GM23248 (cell line): ENCODE measurements at regions not wholly inside any gene's neighbourhood (a gene's known extent, or its start where the extent isn't known, plus 50 kb on each side); places are given as distances from the start of the nearest gene placed in this dataset.

Experiments
- DNase-seq: peaks from one replicate; pipeline ENCODE4 v3.0.0-alpha.2; 2015
- H2AFZ ChIP-seq: fragments of 200-600 bp; sonication (generic); 2 replicates; pipeline ENCODE4 v1.6.1; 2016; ENCODE audit warnings: antibody characterized with exemption
- H3F3A ChIP-seq: fragments of 200-600 bp; sonication (generic); 2 replicates; pipeline ENCODE4 v1.6.1; 2016; ENCODE audit warnings: mild to moderate bottlenecking, antibody characterized with exemption, mixed run types; ENCODE audit not compliant: insufficient read depth
- H3K27ac ChIP-seq: fragments of 200-600 bp; sonication (generic); 2 replicates; pipeline ENCODE4 v1.5.1; 2016; ENCODE audit warnings: mild to moderate bottlenecking
- H3K27me3 ChIP-seq: fragments of 200-600 bp; sonication (generic); replicated peaks from 2 replicates; pipeline ENCODE4 v1.6.1; 2016; ENCODE audit warnings: mild to moderate bottlenecking; ENCODE audit not compliant: insufficient read depth
- H3K36me3 ChIP-seq: fragments of 200-600 bp; sonication (generic); 2 replicates; pipeline ENCODE4 v1.6.1; 2016; ENCODE audit warnings: low read depth, mild to moderate bottlenecking
- H3K4me1 ChIP-seq: fragments of 200-600 bp; sonication (generic); 2 replicates; pipeline ENCODE4 v1.6.1; 2016; ENCODE audit warnings: mild to moderate bottlenecking; ENCODE audit not compliant: insufficient read depth
- H3K4me2 ChIP-seq: fragments of 200-600 bp; sonication (generic); one replicate; pipeline ENCODE4 v1.6.1; 2016; ENCODE audit warnings: mild to moderate bottlenecking; ENCODE audit not compliant: unreplicated experiment
- H3K4me3 ChIP-seq: fragments of 200-600 bp; sonication (generic); 2 replicates; pipeline ENCODE4 v1.5.1; 2016; ENCODE audit warnings: mild to moderate bottlenecking
- H3K79me2 ChIP-seq: fragments of 200-600 bp; sonication (generic); 2 replicates; pipeline ENCODE4 v1.6.1; 2016; ENCODE audit warnings: mild to moderate bottlenecking; ENCODE audit not compliant: insufficient read depth
- H3K9ac ChIP-seq: fragments of 200-600 bp; sonication (generic); 2 replicates; pipeline ENCODE4 v1.6.1; 2016; ENCODE audit warnings: mild to moderate bottlenecking
- H3K9me2 ChIP-seq: fragments of 200-600 bp; sonication (generic); 2 replicates; pipeline ENCODE4 v1.6.1; 2016; ENCODE audit warnings: mixed run types, mild to moderate bottlenecking, moderate library complexity; ENCODE audit not compliant: insufficient read depth
- H3K9me3 ChIP-seq: fragments of 200-600 bp; sonication (generic); one replicate; pipeline ENCODE4 v1.6.1; 2017; ENCODE audit warnings: low read depth
- H4K20me1 ChIP-seq: fragments of 200-600 bp; sonication (generic); 2 replicates; pipeline ENCODE4 v1.6.0; 2016; ENCODE audit not compliant: insufficient read depth
- EZH2 ChIP-seq: fragments of 200-600 bp; sonication (generic); IDR thresholded peaks from 2 replicates; pipeline ENCODE4 v1.6.1; 2018; ENCODE audit warnings: antibody characterized with exemption, mild to moderate bottlenecking; ENCODE audit not compliant: insufficient read depth, poor library complexity, severe bottlenecking
- EZH2phosphoT487 ChIP-seq: fragments of 200-600 bp; sonication (generic); IDR thresholded peaks from 2 replicates; pipeline ENCODE4 v1.6.1; 2018; ENCODE audit warnings: antibody characterized with exemption, moderate library complexity, mild to moderate bottlenecking, low read depth; ENCODE audit not compliant: insufficient read depth
- WGBS, 2 experiments: methylation state at CpG; one replicate each; pipeline ENCODE4 v1.1.6; 2015 to 2017; ENCODE audit warnings: low lambda C conversion rate in 2 of 2, low coverage in 1 of 2; ENCODE audit errors: missing lambda C conversion rate in 2 of 2; 5-methylcytosine and 5-hydroxymethylcytosine counted together
- in situ Hi-C: fragments of 300-500 bp; cut with MboI; formaldehyde crosslinking; loops from 2 replicates; pipeline ENCODE4 v1.15.0; 2020

- Histone ChIP-seq H3K4me1 (no peaks in the 10 kb centered on the region), H3K27ac (no peak overlapping the region), H3K36me3 (no peaks in the 10 kb centered on the region), H3K4me2 (no peak overlapping the region), H3K9ac (no peak overlapping the region), H3K9me2 (no peaks in the 10 kb centered on the region), H3K27me3 (no peaks in the 10 kb centered on the region), H3F3A (no peaks in the 10 kb centered on the region), H4K20me1 (no peaks in the 10 kb centered on the region), H3K9me3 (no peaks in the 10 kb centered on the region), H2AFZ (no peak overlapping the region), H3K4me3 (no peak overlapping the region), H3K79me2 (no peaks in the 10 kb centered on the region)
- no peak for TF ChIP-seq EZH2phosphoT487
- TF ChIP-seq EZH2, result no peak
- no peak for DNase-seq
- WGBS, 2 experiments, result 28 to 35% methylated on average over 8 to 12 of the region's 13 CpGs
- in situ Hi-C loops, result no loop called here
Observed at GRCh38 chr4:8780086-8780485, 91.6 kb downstream of the HMX1 start.

- in situ Hi-C loops, result no loop called here
- DNase-seq, result no peak
- no peaks in the 10 kb centered on the region for H3K4me1 ChIP-seq
- H3K79me2 ChIP-seq, result no peaks in the 10 kb centered on the region
- no peaks in the 10 kb centered on the region for H3F3A ChIP-seq
- no peak overlapping the region for H3K4me3 ChIP-seq
- 10 to 11% methylated on average over 11 of the region's 11 CpGs for WGBS, 2 experiments
- TF ChIP-seq EZH2phosphoT487 (no peak), EZH2 (no peak)
- no peak overlapping the region for H3K27ac ChIP-seq
- peaks cover 4% of the 10 kb centered on the region; the same call in 1 of the 2 replicates for H3K27me3 ChIP-seq
- no peak overlapping the region for H3K9ac ChIP-seq
- H4K20me1 ChIP-seq, result no peaks in the 10 kb centered on the region
- no peak overlapping the region for H2AFZ ChIP-seq
- no peaks in the 10 kb centered on the region for H3K9me2 ChIP-seq
- no peaks in the 10 kb centered on the region for H3K9me3 ChIP-seq
- no peak overlapping the region for H3K4me2 ChIP-seq
- no peaks in the 10 kb centered on the region for H3K36me3 ChIP-seq
Observed at GRCh38 chr4:8779490-8779932, 92.1 kb downstream of the HMX1 start.

- Histone ChIP-seq H3K9me2 (no peaks in the 10 kb centered on the region), H3K79me2 (no peaks in the 10 kb centered on the region), H3F3A (no peaks in the 10 kb centered on the region), H3K4me3 (no peak overlapping the region), H3K4me2 (no peak overlapping the region), H3K4me1 (no peaks in the 10 kb centered on the region), H3K9me3 (no peaks in the 10 kb centered on the region), H3K36me3 (no peaks in the 10 kb centered on the region), H2AFZ (no peak overlapping the region), H4K20me1 (no peaks in the 10 kb centered on the region), H3K27me3 (peaks cover 7% of the 10 kb centered on the region; the same call in 1 of the 2 replicates), H3K27ac (no peak overlapping the region), H3K9ac (no peak overlapping the region)
- TF ChIP-seq EZH2, result no peak
- TF ChIP-seq EZH2phosphoT487, result no peak
- DNase-seq, result no peak
- 35 to 44% methylated on average over 7 to 9 of the region's 9 CpGs for WGBS, 2 experiments
- in situ Hi-C loops, result no loop called here
Observed at GRCh38 chr4:8778760-8779159, 92.9 kb downstream of the HMX1 start.

- DNase-seq, result no peak
- Histone ChIP-seq H3K9me2 (no peaks in the 10 kb centered on the region), H3K9me3 (no peaks in the 10 kb centered on the region), H3K27me3 (peaks cover 7% of the 10 kb centered on the region; the same call in 1 of the 2 replicates), H3K4me1 (no peaks in the 10 kb centered on the region), H3K27ac (no peak overlapping the region), H3K9ac (no peak overlapping the region), H3K36me3 (no peaks in the 10 kb centered on the region), H3F3A (no peaks in the 10 kb centered on the region), H2AFZ (no peak overlapping the region), H3K79me2 (no peaks in the 10 kb centered on the region), H3K4me3 (no peak overlapping the region), H4K20me1 (no peaks in the 10 kb centered on the region), H3K4me2 (no peak overlapping the region)
- WGBS, 2 experiments, result 46 to 58% methylated on average over 9 to 10 of the region's 10 CpGs
- in situ Hi-C loops, result no loop called here
- TF ChIP-seq EZH2phosphoT487 (no peak), EZH2 (no peak)
Observed at GRCh38 chr4:8778291-8778690, 93.3 kb downstream of the HMX1 start.
